ENCODE measurements at regions not wholly inside any gene's neighbourhood (a gene's known extent, or its start where the extent isn't known, plus 50 kb on each side); places are given as distances from the start of the nearest gene placed in this dataset.
"Not testable (repeated sequence)": the region's sequence is repeated elsewhere in the genome, so short reads cannot be mapped to it uniquely, and the experiment has no call there.

DNA sequence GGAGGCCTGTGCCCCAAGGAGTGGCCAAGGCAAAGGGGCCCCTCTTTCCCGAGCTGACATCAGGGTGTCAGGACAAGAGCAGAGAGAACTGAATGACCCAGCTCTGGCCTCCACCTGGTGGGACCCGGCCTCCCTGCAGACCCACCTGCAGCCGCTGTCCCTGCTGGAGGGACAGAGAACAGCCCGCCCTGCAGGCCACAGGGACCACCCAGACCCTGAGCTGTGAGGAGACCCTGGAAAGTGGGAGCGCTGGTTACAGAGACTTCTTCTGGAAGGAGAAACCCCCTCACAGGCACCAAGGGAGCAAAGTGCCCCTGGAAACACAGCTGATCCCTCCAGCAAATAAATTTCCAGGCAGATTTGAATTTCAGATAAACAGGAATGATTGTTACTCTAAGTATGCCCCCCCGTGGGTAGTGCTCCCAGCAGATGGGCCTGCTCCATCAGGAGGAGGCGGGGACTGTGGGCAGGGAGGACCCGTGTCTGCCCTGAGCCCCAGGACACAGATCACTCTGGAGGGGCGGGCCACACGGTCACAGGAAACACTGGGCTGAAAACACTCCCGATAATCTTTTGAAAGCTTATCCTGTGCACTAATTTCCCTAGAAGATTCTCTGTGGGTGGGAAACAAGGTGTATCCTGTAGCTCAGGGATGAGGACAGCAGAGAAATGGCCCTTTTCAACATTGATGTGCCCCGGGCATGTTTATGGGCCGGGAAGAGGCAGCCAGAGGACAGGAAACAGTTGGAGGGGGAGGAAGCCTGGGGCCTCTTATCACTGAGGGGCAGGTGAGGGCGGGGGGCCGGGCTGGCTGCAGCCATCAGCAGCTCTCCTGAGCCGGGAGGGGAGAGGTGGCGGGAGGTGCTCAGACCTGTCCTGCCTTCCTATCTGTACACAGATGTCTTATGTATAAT is 276.0 kb downstream of the ADGRD1 start:
- ATAC-seq = no peak
- DNase-seq = no peak

- ATAC-seq (no peak), DNase-seq (no peak)
These were observed 276.8 kb downstream of the ADGRD1 start for GRCh38 chr12:131230340-131231031.

DNA sequence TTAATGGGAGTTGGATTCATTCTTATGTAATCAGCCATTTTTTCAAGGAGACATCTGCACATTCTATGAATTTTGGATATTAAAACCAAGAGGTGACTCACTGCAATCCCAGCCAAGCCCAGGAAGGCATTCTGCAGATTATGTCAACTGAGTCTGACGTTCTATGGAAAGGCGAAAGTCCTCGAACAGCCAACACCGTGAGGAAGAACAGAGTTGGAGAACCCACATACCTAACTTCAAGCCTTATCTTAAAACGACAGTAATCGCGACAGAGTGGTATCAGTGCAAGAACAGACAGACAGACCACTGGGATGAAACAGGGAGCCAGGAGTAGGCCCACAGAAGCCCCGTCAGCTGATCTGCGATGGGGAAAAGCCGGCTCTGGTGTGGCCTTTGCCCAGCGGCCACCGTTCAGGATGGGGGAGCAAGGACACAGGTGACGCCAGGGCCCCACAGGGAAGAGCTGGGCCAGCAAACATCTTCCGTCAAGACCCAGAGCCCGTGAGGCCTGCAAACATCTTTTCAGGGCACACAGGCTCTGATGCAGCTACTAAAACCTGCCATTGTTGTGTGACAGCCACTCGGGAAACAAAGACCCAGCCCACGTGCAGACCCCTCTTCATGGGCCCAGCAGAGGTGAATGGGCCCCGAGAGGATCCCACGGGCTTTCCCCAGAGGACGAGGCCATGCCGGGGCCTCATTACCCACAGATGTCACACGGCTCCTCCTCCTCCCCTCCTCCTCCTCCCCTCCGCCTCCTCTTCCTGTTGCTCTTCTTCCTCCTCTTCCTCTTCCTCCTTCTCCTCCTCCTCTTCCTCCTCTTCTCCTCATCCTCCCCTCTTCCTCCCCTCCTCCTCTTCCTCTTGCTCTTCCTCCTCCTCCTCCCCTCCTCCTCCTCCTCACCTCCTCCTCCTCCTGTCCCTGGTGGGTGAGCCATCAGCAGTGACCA is 277.6 kb downstream of the ADGRD1 start:
- DNase-seq = no peak
- ATAC-seq = no peak

GRCh38 chr12:131232036-131232435 is 278.3 kb downstream of the ADGRD1 start:
- DNase-seq = no peak
- no peak for ATAC-seq

DNA sequence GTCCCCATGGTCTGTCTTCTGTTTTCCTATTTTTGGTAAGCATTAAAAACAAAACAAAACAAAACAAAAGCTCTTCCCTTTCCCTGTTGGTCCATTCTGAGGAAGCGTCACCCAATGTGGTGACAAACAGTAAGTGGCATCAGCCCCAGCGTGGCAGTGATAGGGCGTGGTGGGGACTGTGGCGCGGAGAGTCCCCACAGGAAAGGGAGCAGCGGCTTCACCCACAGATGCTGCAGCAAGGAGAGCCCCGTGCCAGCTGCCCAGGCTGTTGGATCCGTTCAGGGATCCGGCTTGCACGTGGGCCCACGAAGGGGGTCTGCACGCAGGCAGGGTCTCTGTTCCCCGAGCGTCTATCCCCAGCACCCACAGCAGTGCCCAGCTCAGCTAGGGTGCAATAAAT is 279.2 kb downstream of the ADGRD1 start:
- not testable (repeated sequence) for DNase-seq

DNA sequence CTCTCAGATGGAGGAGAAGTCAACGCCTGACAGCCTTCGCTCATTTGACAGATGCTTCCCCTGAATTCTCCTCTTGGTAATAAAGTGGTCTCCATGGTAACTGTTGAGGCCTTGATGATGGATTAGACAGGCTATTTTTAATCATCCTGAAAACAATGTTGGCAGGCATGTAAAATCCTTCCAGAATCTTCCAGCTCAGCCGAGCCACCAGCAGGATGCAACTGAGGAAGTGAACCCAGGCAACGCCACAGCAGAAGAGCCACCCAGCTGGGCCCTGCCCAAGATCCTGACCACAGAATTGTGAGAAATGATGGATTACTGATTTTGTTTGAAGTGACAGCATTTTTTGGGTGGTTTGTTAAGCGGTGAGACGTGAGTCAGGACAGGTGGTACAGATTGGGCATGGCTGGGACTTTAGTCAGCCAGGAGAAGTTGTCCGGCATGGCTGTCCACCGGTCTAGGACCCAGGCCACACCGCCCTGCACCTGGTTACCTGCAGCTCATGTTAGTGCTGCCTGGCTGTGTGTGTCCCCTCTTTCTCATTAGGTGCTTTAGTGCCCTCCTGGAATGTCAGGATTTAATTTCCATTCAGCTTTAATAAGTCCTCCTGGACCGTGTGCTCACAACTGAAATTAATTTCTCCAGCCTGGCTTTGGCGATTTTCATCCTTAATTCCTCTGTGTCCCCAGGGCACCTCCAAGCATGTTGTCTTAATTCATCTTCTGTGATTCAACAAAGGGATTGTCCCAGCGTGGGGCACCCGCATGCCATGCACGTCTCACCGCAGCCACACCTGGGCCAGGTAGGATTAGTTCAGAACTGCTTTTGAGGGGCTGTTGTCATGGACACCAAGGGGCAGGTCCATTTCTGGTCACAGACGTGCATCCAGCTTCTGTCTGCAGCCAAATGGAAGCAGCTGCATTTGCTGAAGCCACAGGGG is 280.4 kb downstream of the ADGRD1 start:
- not testable (repeated sequence) for ATAC-seq, DNase-seq

More for the DNA sequence above, 279.2 kb downstream of the ADGRD1 start:
- ATAC-seq = not testable (repeated sequence)

GRCh38 chr12:131234841-131235271 is 281.1 kb downstream of the ADGRD1 start:
- ATAC-seq, DNase-seq: not testable (repeated sequence)

GRCh38 chr12:131235871-131236271 is 282.2 kb downstream of the ADGRD1 start:
- no peak for ATAC-seq
- no peak for DNase-seq

DNA sequence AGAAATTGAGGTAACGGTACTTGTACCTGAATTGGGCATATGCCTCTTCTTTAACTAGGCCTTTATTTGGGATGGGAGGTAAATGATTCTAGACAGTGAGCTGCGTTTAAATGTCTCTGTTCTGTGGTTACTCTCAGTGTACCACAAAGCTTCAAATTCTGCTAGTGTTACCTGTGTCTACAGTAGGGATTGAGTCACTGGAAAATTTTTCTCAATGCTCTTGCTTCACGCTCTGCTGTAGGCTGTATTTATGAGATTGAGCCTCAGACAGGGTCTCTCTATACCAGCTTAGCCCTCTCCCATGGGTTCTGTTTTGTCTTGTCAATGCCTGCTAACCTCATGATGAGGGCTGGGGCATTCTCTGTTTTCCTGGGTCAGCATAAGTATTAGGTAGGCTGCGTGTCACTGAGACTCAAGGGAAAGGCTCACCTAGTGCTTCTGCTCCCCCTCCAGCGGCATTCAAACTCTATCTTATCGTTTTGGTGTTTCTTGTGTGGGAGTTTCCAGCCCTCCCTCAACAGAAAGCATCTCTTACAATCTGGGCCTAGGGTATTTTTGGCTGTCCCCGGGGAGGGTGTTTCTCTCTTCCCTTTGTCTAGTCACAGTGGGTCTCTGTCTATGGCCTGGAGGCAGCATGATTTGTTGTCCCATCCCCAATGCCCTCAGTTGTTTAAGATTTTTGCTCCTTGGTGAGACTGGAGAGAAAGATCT is 285.8 kb downstream of the ADGRD1 start:
- DNase-seq (no peak), ATAC-seq (peak; percentile 88)

- DNase-seq (no peak), ATAC-seq (no peak)
These were observed 287.8 kb downstream of the ADGRD1 start for GRCh38 chr12:131241517-131241916.

DNA sequence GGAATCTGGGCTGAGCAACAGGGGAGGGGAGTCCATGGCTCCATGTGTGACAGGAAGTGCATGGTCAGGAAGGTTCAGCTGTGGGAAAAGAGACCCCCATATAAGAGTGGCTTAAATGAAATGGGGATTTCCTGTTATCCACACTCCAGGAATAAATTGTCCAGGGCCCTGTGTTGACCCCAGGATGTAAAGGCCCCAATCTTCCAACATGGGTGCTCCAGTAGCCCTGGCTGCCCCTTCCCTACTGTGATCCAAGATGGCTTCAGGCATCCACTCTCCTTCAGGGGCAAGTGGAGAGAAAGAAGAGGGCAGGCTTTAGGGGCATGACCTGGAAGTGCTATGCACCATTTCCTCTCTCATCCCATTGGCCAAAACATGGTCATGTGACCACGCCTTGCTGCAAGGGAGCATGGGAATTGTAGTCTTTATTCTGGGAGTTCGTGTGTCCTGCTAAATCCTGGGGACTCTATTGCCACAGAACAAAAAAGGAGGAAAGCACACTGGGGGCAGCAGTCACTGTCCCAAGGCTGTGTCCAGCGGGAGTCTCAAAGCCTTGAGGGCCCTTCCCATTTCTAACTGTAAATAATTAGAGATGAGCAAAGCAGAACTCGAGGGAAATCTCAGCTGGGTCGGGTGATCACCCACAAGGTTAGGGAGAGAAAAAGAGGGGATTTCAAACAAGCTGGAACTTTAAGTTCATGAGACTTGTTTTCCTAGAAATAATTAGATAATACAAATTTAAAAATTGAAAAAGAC is 289.2 kb downstream of the ADGRD1 start:
- ATAC-seq (no peak), DNase-seq (peak; percentile 11)

DNA sequence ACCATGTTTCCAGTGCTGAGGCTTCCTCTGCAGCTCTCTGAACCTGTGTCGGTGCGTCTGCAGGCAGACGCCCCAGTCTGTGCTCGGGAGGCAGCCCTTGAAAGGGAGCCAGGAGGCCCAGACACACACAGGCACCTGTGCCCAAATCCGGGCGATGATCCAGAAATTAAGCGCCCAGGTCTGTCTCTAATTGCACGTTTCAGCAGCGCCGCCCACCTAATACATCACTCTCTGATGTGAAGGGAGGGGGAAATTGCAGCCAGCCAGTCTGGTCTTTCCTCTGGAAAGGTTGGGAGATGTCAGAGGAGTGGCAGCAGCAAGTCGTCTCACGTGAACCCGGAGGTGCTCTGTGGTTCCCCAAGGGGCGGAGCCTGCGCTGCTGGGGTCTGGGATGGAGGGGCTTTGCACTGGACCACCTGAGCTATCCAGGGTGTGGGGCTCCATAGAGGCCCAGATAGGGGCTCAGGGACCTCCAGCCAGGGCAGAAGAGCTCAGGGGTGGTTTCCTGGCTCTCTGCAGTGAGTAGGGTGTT is 290.5 kb downstream of the ADGRD1 start:
- not testable (repeated sequence) for DNase-seq, ATAC-seq

DNA sequence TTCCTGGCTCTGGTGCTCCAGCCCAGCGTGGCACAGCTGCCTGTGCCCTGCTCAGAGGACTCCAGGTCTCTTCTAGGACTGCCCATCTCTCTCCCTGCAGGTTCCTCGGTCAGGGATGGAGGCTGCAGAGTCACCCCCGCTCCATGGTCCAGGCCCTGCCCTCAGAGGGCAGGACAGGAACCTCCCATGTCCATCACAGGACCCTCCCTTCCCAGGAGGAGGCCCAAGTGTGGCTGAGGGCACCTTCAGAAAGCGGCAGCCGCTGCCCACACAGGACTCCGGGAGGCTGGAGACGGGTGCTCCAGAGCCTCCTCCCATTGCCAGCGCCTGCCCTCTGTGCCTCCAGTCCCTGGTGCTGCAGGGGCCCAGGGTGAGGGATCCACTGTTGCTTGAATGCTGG is 291.5 kb downstream of the ADGRD1 start:
- not testable (repeated sequence) for DNase-seq, ATAC-seq

- no peak for ATAC-seq
- no peak for DNase-seq
These were observed 292.1 kb downstream of the ADGRD1 start for GRCh38 chr12:131245564-131246355.

- DNase-seq, ATAC-seq: not testable (repeated sequence)
These were observed 293.5 kb downstream of the ADGRD1 start for GRCh38 chr12:131247026-131247725.

DNA sequence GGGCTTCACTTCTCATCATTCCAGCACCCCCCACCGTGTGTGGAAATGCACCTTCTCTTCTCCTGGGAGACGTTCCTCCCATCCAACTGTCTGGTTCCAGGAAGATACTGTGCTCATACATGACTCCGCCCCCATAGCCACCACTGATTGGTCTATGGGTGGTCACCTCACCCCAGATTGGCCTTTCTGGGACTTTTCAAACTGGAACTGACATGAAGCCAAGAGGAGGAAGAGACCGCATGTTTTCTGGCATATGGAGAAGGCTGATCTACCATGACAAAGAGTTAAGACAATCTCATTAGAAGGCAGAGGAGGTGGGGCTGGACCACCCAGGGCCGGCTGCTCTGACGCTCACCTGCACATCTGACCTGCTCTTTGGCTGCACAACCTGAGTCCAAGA is 294.2 kb downstream of the ADGRD1 start:
- not testable (repeated sequence) for ATAC-seq

GRCh38 chr12:131249246-131250027 is 295.7 kb downstream of the ADGRD1 start:
- ATAC-seq = no peak
- DNase-seq = no peak

More for the DNA sequence above, 294.2 kb downstream of the ADGRD1 start:
- DNase-seq = not testable (repeated sequence)

Measured in stimulated activated naive CD8-positive, alpha-beta T cell treated with anti-CD3 and anti-CD28 coated beads, Interleukin-15, Interleukin-2, amounts not matched to agents 100 U/mL and 50 U/mL, for 24 hours (primary cell).